H9 (cell line): ENCODE measurements at regions not wholly inside any gene's neighbourhood (a gene's known extent, or its start where the extent isn't known, plus 50 kb on each side); places are given as distances from the start of the nearest gene placed in this dataset.

Source experiments
- DNase-seq: peaks from one replicate; pipeline ENCODE4 v3.0.0-alpha.2; 2017
- H2AFZ ChIP-seq: one replicate; pipeline ENCODE4 v1.6.1; 2013; ENCODE audit warnings: mild to moderate bottlenecking, low read length, control low read depth, moderate library complexity
- H2AK5ac ChIP-seq: 2 replicates; pipeline ENCODE4 v1.6.1; 2013; ENCODE audit warnings: low read length, control low read depth, mixed read lengths; ENCODE audit not compliant: insufficient read length
- H2BK120ac ChIP-seq: one replicate; pipeline ENCODE4 v1.6.1; 2013; ENCODE audit warnings: low read depth, mild to moderate bottlenecking, low read length, control low read depth, inconsistent platforms; ENCODE audit not compliant: poor library complexity, severe bottlenecking
- H2BK12ac ChIP-seq: 2 replicates; pipeline ENCODE4 v1.6.1; 2013; ENCODE audit warnings: low read length, control low read depth, mixed read lengths, low read depth; ENCODE audit not compliant: insufficient read length
- H2BK15ac ChIP-seq: 2 replicates; pipeline ENCODE4 v1.6.1; 2013; ENCODE audit warnings: low read depth, low read length, control low read depth
- H2BK20ac ChIP-seq: one replicate; pipeline ENCODE4 v1.6.1; 2013; ENCODE audit warnings: low read depth, mild to moderate bottlenecking, low read length, control low read depth, inconsistent platforms; ENCODE audit not compliant: poor library complexity, severe bottlenecking
- H2BK5ac ChIP-seq: 2 replicates; pipeline ENCODE4 v1.6.1; 2013; ENCODE audit warnings: low read length, control low read depth, mixed read lengths; ENCODE audit not compliant: insufficient read length
- H3K14ac ChIP-seq: 2 replicates; pipeline ENCODE4 v1.6.1; 2013; ENCODE audit warnings: low read length, control low read depth; ENCODE audit not compliant: insufficient read depth
- H3K18ac ChIP-seq: 2 replicates; pipeline ENCODE4 v1.6.1; 2013; ENCODE audit warnings: low read depth, mild to moderate bottlenecking, mixed read lengths, low read length, control low read depth; ENCODE audit not compliant: insufficient read length
- H3K23ac ChIP-seq: 2 replicates; pipeline ENCODE4 v1.6.1; 2013; ENCODE audit warnings: low read length, control low read depth, mixed read lengths, low read depth; ENCODE audit not compliant: insufficient read length
- H3K23me2 ChIP-seq: 2 replicates; pipeline ENCODE4 v1.6.1; 2013; ENCODE audit warnings: low read depth, mild to moderate bottlenecking, mixed read lengths, low read length, control low read depth; ENCODE audit not compliant: insufficient read length, poor library complexity, severe bottlenecking
- H3K27ac ChIP-seq: 2 replicates; pipeline ENCODE4 v1.5.1; 2013; ENCODE audit warnings: low read length, control low read depth, mixed read lengths, low read depth; ENCODE audit not compliant: insufficient read length
- H3K27me3 ChIP-seq: 2 replicates; pipeline ENCODE4 v1.6.1; 2013; ENCODE audit warnings: low read length, control low read depth, inconsistent platforms; ENCODE audit not compliant: insufficient read depth
- H3K4ac ChIP-seq: 2 replicates; pipeline ENCODE4 v1.6.1; 2013; ENCODE audit warnings: low read depth, mild to moderate bottlenecking, control low read depth, inconsistent platforms, low read length, moderate library complexity
- H3K4me1 ChIP-seq: 2 replicates; pipeline ENCODE4 v1.6.1; 2013; ENCODE audit warnings: low read length, control low read depth, inconsistent platforms; ENCODE audit not compliant: insufficient read depth
- H3K4me2 ChIP-seq: 2 replicates; pipeline ENCODE4 v1.6.1; 2013; ENCODE audit warnings: low read length, control low read depth, mixed read lengths; ENCODE audit not compliant: insufficient read length, insufficient read depth
- H3K56ac ChIP-seq: 2 replicates; pipeline ENCODE4 v1.6.1; 2013; ENCODE audit warnings: low read depth, mild to moderate bottlenecking, mixed read lengths, low read length, control low read depth; ENCODE audit not compliant: insufficient read length
- H3K79me1 ChIP-seq: 2 replicates; pipeline ENCODE4 v1.6.1; 2013; ENCODE audit warnings: low read depth, mild to moderate bottlenecking, moderate library complexity, low read length, control low read depth, inconsistent platforms; ENCODE audit not compliant: insufficient read depth, poor library complexity, severe bottlenecking
- H3K79me2 ChIP-seq: 2 replicates; pipeline ENCODE4 v1.6.1; 2013; ENCODE audit warnings: low read length, control low read depth, inconsistent platforms; ENCODE audit not compliant: insufficient read depth
- H3K9ac ChIP-seq: 2 replicates; pipeline ENCODE4 v1.6.1; 2013; ENCODE audit warnings: low read length, control low read depth, mixed read lengths; ENCODE audit not compliant: insufficient read length; ENCODE audit errors: extremely low read depth
- H3K9me3 ChIP-seq: one replicate; pipeline ENCODE4 v1.6.1; 2013; ENCODE audit warnings: low read depth, low read length, inconsistent platforms; ENCODE audit not compliant: control insufficient read depth
- H3T11ph ChIP-seq: one replicate; pipeline ENCODE4 v1.6.1; 2013; ENCODE audit warnings: mild to moderate bottlenecking, low read length, control low read depth, inconsistent platforms
- H4K20me1 ChIP-seq: one replicate; pipeline ENCODE4 v1.6.1; 2013; ENCODE audit not compliant: control insufficient read depth, insufficient read length, insufficient read depth
- H4K5ac ChIP-seq: 2 replicates; pipeline ENCODE4 v1.6.1; 2013; ENCODE audit warnings: low read depth, mild to moderate bottlenecking, mixed read lengths, low read length, control low read depth; ENCODE audit not compliant: insufficient read length
- H4K8ac ChIP-seq: replicated peaks from 2 replicates; pipeline ENCODE4 v1.6.1; 2013; ENCODE audit warnings: low read length, control low read depth, mixed read lengths, low read depth; ENCODE audit not compliant: insufficient read length
- H4K91ac ChIP-seq: 2 replicates; pipeline ENCODE4 v1.6.1; 2013; ENCODE audit warnings: low read depth, mild to moderate bottlenecking, moderate library complexity, mixed read lengths, low read length, control low read depth; ENCODE audit not compliant: insufficient read length
- H3K27ac Mint-ChIP-seq, 3 experiments: 2 replicates in 2 of 3; 3 replicates in 1 of 3; pipeline ENCODE4 v1.8.0; 2020 to 2021; ENCODE audit warnings: mixed read lengths in 3 of 3, mild to moderate bottlenecking in 1 of 3, moderate library complexity in 1 of 3
- H3K27me3 Mint-ChIP-seq: 2 replicates; pipeline ENCODE4 v1.8.0; 2021; ENCODE audit warnings: low read depth, mild to moderate bottlenecking, moderate library complexity, mixed read lengths
- H3K36me3 Mint-ChIP-seq, 3 experiments: 2 replicates in 2 of 3; 3 replicates in 1 of 3; pipeline ENCODE4 v1.8.0; 2020 to 2021; ENCODE audit warnings: low read depth in 3 of 3, mixed read lengths in 3 of 3; ENCODE audit not compliant: insufficient read depth in 1 of 3
- H3K4me1 Mint-ChIP-seq, 2 experiments: 2 replicates each; pipeline ENCODE4 v1.8.0; 2020; ENCODE audit warnings: mixed read lengths in 2 of 2
- H3K4me3 Mint-ChIP-seq, 2 experiments: 2 replicates in 1 of 2; 3 replicates in 1 of 2; pipeline ENCODE4 v1.8.0; 2020 to 2021; ENCODE audit warnings: mild to moderate bottlenecking in 2 of 2, mixed read lengths in 2 of 2, moderate library complexity in 1 of 2
- H3K9me3 Mint-ChIP-seq, 2 experiments: 2 replicates in 1 of 2; 3 replicates in 1 of 2; pipeline ENCODE4 v1.8.0; 2020; ENCODE audit warnings: mild to moderate bottlenecking in 2 of 2, mixed read lengths in 2 of 2, moderate library complexity in 1 of 2
- CTCF ChIP-seq: fragments of 200-600 bp; sonication (generic); conservative IDR thresholded peaks from 3 replicates; pipeline ENCODE4 v1.8.0; 2021; ENCODE audit warnings: antibody characterized with exemption, mild to moderate bottlenecking

- peaks cover 3% of the 10 kb centered on the region for H3K27me3 Mint-ChIP-seq
- H2BK15ac ChIP-seq, result no peak overlapping the region
- H2BK120ac ChIP-seq, result no peak overlapping the region
- H3K4me3 Mint-ChIP-seq, result no peak overlapping the region
- no peak overlapping the region for H3K56ac ChIP-seq
- no peak for TF ChIP-seq CTCF
- H4K91ac ChIP-seq, result no peak overlapping the region
- H2BK20ac ChIP-seq, result no peak overlapping the region
- peaks cover 8% of the 10 kb centered on the region for H3K9me3 ChIP-seq
- no peak overlapping the region for H3K14ac ChIP-seq
- H3T11ph ChIP-seq, result no peak overlapping the region
- DNase-seq, result no peak
- no peaks in the 10 kb centered on the region; the same call in 1 of the 2 replicates for H3K4me1 ChIP-seq
- peaks cover 3 to 5% of the 10 kb centered on the region in 2 experiments; a peak in 2 of 4 replicates for H3K4me1 Mint-ChIP-seq
- no peak overlapping the region for H2AK5ac ChIP-seq
- no peak overlapping the region for H3K4ac ChIP-seq
- H3K9ac ChIP-seq, result no peak overlapping the region
- no peak overlapping the region for H2BK12ac ChIP-seq
- no peaks in the 10 kb centered on the region for H3K79me1 ChIP-seq
- peaks cover 13 to 28% (median 15%) of the 10 kb centered on the region in 3 experiments for H3K36me3 Mint-ChIP-seq
- H3K79me2 ChIP-seq, result no peaks in the 10 kb centered on the region
- no peak overlapping the region for H3K27ac Mint-ChIP-seq
- H3K27me3 ChIP-seq, result no peaks in the 10 kb centered on the region
- H4K5ac ChIP-seq, result no peak overlapping the region
- H3K23me2 ChIP-seq, result no peaks in the 10 kb centered on the region
- H2AFZ ChIP-seq, result no peak overlapping the region
- peaks cover 24 to 30% of the 10 kb centered on the region in 2 experiments for H3K9me3 Mint-ChIP-seq
- no peak overlapping the region for H3K4me2 ChIP-seq
- no peaks in the 10 kb centered on the region for H4K20me1 ChIP-seq
- no peak overlapping the region for H4K8ac ChIP-seq
- no peak overlapping the region for H2BK5ac ChIP-seq
- no peak overlapping the region for H3K27ac ChIP-seq
- no peak overlapping the region for H3K23ac ChIP-seq
- H3K18ac ChIP-seq, result no peak overlapping the region
Observed at GRCh38 chr17:55865072-55865762, 114.4 kb downstream of the PCTP start.
